ENCODE measurements at regions not wholly inside any gene's neighbourhood (a gene's known extent, or its start where the extent isn't known, plus 50 kb on each side); places are given as distances from the start of the nearest gene placed in this dataset.

- no peak overlapping the region for H3K27ac ChIP-seq (ENCODE audit: low read depth in 1 of 2, low read length in 2 of 2)
- intact Hi-C loops (cut with DNase I, micrococcal nuclease) = loop anchor here in 1 of 2 experiments (5.0 kb wide), 1 partner anchor 47 kb away; no protein-coding TSS in a partner anchor
Measured at GRCh38 chr3:153269730-153270129, 107.7 kb downstream of the RAP2B start.

GRCh38 chr3:153273217-153273616 lies 111.2 kb downstream of the RAP2B start:
- Mint-ChIP-seq H3K4me1 (ENCODE audit: low read depth) (peaks cover 12% of the 10 kb centered on the region), H3K9me3 (no peaks in the 10 kb centered on the region), H3K27ac (no peak overlapping the region), H3K36me3 (ENCODE audit: low read depth) (no peaks in the 10 kb centered on the region), H3K4me3 (no peak overlapping the region), H3K27me3 (no peaks in the 10 kb centered on the region)
- Histone ChIP-seq H3K36me3 (ENCODE audit: insufficient read depth, low read length) (no peaks in the 10 kb centered on the region), H3K4me3 (ENCODE audit: low read length) (no peak overlapping the region), H3K27ac (ENCODE audit: low read depth in 1 of 2, low read length in 2 of 2) (no peak overlapping the region), H3K27me3 (ENCODE audit: control insufficient read depth in 1 of 2, insufficient read depth in 2 of 2, low read length in 2 of 2) (no peaks in the 10 kb centered on the region), H3K4me1 (ENCODE audit: insufficient read depth, low read length) (peaks cover 9% of the 10 kb centered on the region), H3K9me3 (ENCODE audit: control insufficient read depth in 1 of 2, insufficient read depth in 1 of 2, low read length in 2 of 2) (peaks cover 0 to 5% of the 10 kb centered on the region in 2 experiments)
- POLR2A ChIA-PET = no interaction called here
- ATAC-seq (ENCODE audit: poor library complexity) = no peak
- intact Hi-C loops (cut with DNase I, micrococcal nuclease) = no loop called here
- DNase-seq = no peak
- CTCF ChIA-PET = no interaction called here
- TF ChIP-seq CTCF (IDR thresholded peaks at IDR 0.05) = no peak

More at GRCh38 chr3:153269730-153270129, 107.7 kb downstream of the RAP2B start:
- ChIA-PET CTCF (interaction anchor here (1.3 to 1.4 kb wide), 2 partner anchors 12 to 16 kb away, joined by 3 to 4 read pairs; no protein-coding TSS in a partner anchor), POLR2A (no interaction called here)
- ATAC-seq (ENCODE audit: poor library complexity) (no peak), DNase-seq (no peak)
- H3K27me3 Mint-ChIP-seq = no peaks in the 10 kb centered on the region
- Histone ChIP-seq H3K9me3 (ENCODE audit: control insufficient read depth in 1 of 2, insufficient read depth in 1 of 2, low read length in 2 of 2) (peaks cover 0 to 5% of the 10 kb centered on the region in 2 experiments), H3K27me3 (ENCODE audit: control insufficient read depth in 1 of 2, insufficient read depth in 2 of 2, low read length in 2 of 2) (no peaks in the 10 kb centered on the region), H3K4me3 (ENCODE audit: low read length) (no peak overlapping the region), H3K4me1 (ENCODE audit: insufficient read depth, low read length) (peaks cover 9% of the 10 kb centered on the region), H3K36me3 (ENCODE audit: insufficient read depth, low read length) (no peaks in the 10 kb centered on the region)
- no peaks in the 10 kb centered on the region for H3K36me3 Mint-ChIP-seq (ENCODE audit: low read depth)
- no peak overlapping the region for H3K4me3 Mint-ChIP-seq
- no peak for TF ChIP-seq CTCF (IDR thresholded peaks at IDR 0.05)
- no peaks in the 10 kb centered on the region for H3K9me3 Mint-ChIP-seq
- no peak overlapping the region for H3K27ac Mint-ChIP-seq
- peaks cover 12% of the 10 kb centered on the region for H3K4me1 Mint-ChIP-seq (ENCODE audit: low read depth)

- H3K36me3 ChIP-seq (ENCODE audit: insufficient read depth, low read length) = no peaks in the 10 kb centered on the region
- no peak overlapping the region for H3K4me3 Mint-ChIP-seq
- CTCF ChIA-PET = interaction anchor here (0.7 kb wide), 1 partner anchor 53 kb away, joined by 3 read pairs; no protein-coding TSS in a partner anchor
- H3K9me3 Mint-ChIP-seq = no peaks in the 10 kb centered on the region
- H3K4me1 Mint-ChIP-seq (ENCODE audit: low read depth) = peaks cover 12% of the 10 kb centered on the region
- H3K4me3 ChIP-seq (ENCODE audit: low read length) = no peak overlapping the region
- no peaks in the 10 kb centered on the region for H3K27me3 Mint-ChIP-seq
- no peak for TF ChIP-seq CTCF (IDR thresholded peaks at IDR 0.05)
- H3K27me3 ChIP-seq (ENCODE audit: control insufficient read depth in 1 of 2, insufficient read depth in 2 of 2, low read length in 2 of 2) = no peaks in the 10 kb centered on the region
- no peaks in the 10 kb centered on the region for H3K9me3 ChIP-seq (ENCODE audit: control insufficient read depth in 1 of 2, insufficient read depth in 1 of 2, low read length in 2 of 2)
- H3K27ac Mint-ChIP-seq = no peak overlapping the region
- POLR2A ChIA-PET = interaction anchor here (0.5 to 1.3 kb wide), 2 partner anchors 20 to 113 kb away, joined by 3 read pairs; no protein-coding TSS in a partner anchor
- intact Hi-C loops (cut with DNase I, micrococcal nuclease) = no loop called here
- DNase-seq (no peak), ATAC-seq (ENCODE audit: poor library complexity) (no peak)
- H3K36me3 Mint-ChIP-seq (ENCODE audit: low read depth) = no peaks in the 10 kb centered on the region
- no peak overlapping the region for H3K27ac ChIP-seq (ENCODE audit: low read depth in 1 of 2, low read length in 2 of 2)
- peaks cover 9% of the 10 kb centered on the region for H3K4me1 ChIP-seq (ENCODE audit: insufficient read depth, low read length)
Measured at GRCh38 chr3:153273767-153274435, 111.9 kb downstream of the RAP2B start.
